G401 (cell line): ENCODE measurements at regions not wholly inside any gene's neighbourhood (a gene's known extent, or its start where the extent isn't known, plus 50 kb on each side); places are given as distances from the start of the nearest gene placed in this dataset.
"Not testable (repeated sequence)": the region's sequence is repeated elsewhere in the genome, so short reads cannot be mapped to it uniquely, and the experiment has no call there.

ENCODE experiments used
- DNase-seq: peaks from one replicate; pipeline ENCODE4 v3.0.0-alpha.2; 2015; ENCODE audit warnings: low spot score
- in situ Hi-C: cut with HindIII; loops from 2 replicates; pipeline ENCODE4 v1.10.0; 2016; ENCODE audit warnings: low sequenced_read_pairs, mixed read lengths

- no peak for DNase-seq
- in situ Hi-C loops, result no loop called here
These were observed 697.0 kb upstream of the ACVR2A start for GRCh38 chr2:147147802-147148201.

DNA sequence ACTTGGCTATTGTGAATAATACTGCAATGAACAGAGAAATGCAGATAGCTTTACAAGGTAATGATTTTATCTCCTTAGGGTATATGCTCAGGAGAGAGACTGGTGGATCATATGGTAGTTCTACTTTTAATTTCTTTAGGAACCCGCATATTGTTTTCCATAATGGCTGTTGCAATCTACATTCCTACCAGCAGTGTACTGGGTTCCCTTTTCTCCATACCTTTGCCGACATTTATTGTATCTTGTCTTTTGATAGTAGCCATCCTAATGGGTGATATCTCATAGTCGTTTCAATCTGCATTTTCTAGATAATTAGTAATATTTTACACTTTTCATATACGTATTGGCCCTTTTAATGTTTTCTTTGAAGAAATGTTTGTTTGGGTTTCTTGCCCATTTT, 702.9 kb upstream of the ACVR2A start:
- DNase-seq, result no peak
- in situ Hi-C loops, result no loop called here

DNA sequence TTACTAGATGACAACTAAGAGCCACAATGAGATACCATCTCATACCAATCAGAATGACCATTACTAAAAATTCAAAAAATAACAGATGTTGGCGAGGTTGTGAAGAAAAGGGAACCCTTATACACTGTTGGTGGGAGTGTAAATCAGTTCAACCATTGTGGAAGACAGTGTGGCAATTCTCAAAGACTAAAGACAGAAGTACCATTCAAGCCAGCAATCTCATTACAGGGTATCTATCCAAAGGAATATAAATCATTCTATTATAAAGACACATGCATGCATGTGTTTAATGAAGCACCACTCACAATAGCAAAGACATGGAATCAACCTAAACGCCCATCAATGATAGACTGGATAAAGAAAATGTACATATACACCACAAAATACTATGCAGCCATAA, 705.1 kb upstream of the ACVR2A start:
- DNase-seq, in situ Hi-C loops: not testable (repeated sequence)

- DNase-seq, result no peak
- in situ Hi-C loops, result no loop called here
These were observed 707.1 kb upstream of the ACVR2A start for GRCh38 chr2:147137711-147138110.

DNA sequence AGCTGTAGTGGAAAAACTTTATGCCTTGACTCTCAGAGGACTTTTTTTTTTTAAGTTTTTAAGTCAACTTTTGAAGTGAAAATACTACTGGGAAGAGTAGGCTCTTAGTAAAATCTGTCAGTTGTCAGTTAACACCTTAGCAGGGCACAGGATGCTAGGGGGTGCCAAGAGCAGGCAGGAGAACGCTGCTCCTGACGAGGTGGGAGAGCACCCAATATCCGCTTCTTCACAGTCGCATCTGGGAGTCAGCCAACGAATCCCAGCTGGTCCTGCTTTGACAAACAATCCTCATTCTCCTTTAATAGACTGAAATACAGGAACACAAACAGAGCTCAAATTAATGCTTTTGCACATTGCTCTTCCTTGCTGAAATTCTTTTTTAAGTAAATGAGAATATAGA, 709.5 kb upstream of the ACVR2A start:
- in situ Hi-C loops, result no loop called here
- DNase-seq, result peak; percentile 38

DNA sequence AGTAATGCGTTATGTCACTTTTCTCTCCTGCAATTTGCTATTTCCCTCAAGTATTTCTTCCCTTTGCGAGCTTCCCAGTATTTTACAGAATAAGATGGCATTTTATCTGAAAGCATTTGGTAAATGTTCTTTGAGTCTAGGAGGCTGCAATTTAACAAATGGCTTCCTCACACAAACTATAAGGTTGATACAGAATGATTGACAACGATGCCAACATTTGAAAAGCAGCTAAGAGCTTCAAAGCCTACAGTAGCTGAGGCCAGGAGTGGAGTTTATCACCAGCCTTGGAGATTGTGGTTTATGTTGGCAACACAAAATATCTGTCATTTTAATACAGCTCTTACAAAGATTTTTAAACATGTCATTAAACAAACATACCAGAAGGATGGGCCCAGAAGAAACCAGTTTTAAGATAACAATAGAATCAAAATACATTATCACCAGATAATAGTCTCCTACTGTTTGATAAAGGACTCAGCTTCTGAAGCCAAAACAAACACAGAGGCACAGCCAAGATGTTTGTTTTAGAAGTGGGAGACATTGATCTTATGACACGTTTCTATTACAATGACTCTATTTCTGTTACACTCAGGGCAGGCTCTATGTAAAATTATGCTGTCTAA, 711.4 kb upstream of the ACVR2A start:
- in situ Hi-C loops, result no loop called here
- DNase-seq, result no peak

DNA sequence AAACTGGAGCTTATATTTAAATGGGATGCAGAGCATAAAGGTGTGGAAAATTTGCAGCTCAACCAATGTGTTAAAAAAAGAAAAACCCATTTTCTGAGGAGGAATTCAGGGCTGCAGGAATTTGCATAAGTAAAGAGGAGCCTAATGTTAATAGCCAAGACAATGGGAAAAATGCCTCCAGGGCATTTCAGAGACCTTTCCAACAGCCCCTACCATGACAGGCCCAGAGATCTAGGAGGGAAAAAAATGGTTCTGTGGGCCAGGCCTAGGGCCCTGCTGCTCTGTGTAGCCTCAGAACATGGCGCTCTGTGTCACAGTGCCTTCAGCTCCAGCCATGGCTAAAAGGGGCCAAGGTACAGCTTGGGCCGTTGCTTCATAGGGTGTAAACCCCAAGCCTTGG, 719.7 kb upstream of the ACVR2A start:
- in situ Hi-C loops, result no loop called here
- DNase-seq, result no peak

DNA sequence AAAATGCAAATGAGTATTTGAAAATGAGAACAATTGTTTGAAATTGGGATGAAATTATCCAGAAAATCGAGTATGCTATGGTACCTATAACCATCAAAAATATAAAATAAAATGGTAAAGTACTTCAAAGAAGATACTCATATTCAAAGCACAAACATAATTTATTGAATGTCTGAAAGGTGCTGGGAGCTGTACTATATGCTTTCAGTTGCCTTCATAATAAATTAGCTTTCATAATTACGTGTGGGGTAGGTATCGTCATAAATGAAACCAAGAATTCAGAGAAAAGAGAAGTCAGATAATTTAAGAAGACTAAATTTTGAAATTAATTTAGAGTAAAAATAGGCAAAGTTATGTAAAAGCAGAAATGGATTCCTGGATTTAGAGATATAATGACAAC, 721.9 kb upstream of the ACVR2A start:
- DNase-seq, result no peak
- in situ Hi-C loops, result no loop called here

GRCh38 chr2:147110962-147111361, 733.9 kb upstream of the ACVR2A start:
- in situ Hi-C loops, result no loop called here
- no peak for DNase-seq

GRCh38 chr2:147110317-147110716, 734.5 kb upstream of the ACVR2A start:
- in situ Hi-C loops, result no loop called here
- no peak for DNase-seq

DNA sequence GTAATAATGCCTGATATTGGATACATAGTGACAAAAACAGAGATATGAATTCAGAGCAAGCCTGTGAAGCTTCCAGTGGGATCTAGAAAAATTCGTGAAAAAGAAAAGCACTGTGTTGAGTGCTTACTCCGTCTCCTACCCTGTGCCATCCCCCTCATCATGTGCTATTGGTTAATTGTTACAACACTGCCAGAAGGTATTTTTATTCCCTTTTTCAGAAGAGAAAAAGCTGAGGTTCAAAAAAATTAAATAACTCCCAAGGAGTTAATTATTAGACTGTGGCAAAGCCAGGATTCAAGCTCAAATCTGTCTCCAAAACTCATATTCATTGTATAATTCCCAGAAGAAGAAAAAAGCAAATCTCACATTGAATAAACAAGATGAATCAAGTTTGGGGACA, 735.5 kb upstream of the ACVR2A start:
- DNase-seq, result no peak
- in situ Hi-C loops, result no loop called here

DNA sequence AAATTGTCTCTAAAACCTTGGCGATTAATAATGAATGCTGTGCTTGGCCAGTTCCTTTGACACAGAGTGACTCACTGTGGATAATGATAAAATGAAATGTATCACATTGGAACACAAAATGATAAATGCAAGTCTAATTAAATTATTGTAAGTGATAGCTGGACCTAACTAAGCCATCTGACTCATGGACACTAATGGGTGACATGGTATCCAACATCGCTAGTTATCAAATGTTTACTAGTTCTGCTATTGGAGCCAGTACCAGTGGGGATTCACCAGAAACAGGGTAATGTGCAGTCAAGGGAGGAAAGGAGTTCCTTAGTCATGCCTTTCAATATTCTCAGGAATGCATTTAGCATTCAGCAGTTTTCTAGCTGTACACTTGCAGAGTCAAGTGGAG, 736.3 kb upstream of the ACVR2A start:
- in situ Hi-C loops, result no loop called here
- no peak for DNase-seq

GRCh38 chr2:147101941-147102790, 742.7 kb upstream of the ACVR2A start:
- DNase-seq, result no peak
- in situ Hi-C loops, result no loop called here

DNA sequence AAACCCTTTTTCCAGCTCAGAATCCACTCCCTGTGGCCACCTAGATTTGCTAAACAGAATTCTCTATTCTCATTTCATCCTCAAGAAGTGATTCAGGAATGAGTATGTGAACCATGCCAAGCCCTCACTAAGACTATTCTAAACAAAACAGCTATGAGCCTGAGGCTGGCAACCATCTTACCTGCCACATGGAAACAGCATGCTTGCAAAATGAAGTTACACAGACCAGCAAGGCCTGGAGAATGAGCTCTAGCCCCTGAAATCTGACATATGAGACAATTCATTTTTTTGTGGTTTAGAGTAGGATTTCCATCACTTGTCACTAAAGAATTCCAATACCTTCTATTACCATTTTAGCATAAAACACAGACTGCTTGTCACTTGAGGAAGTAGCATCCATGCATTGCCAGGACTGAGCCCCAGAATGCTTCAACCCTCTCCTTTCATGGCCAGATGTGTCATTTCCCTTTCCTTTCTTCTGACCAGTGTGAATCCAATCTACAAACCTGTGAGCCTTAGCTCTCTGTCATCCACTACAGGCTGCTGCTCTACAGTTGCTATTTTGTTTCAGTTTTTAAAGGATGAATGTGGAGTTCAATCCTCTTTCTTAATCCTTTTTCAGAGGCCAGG, 744.3 kb upstream of the ACVR2A start:
- in situ Hi-C loops, result no loop called here
- DNase-seq, result no peak

- DNase-seq, result no peak
These were observed 745.0 kb upstream of the ACVR2A start for GRCh38 chr2:147099845-147100244.

DNA sequence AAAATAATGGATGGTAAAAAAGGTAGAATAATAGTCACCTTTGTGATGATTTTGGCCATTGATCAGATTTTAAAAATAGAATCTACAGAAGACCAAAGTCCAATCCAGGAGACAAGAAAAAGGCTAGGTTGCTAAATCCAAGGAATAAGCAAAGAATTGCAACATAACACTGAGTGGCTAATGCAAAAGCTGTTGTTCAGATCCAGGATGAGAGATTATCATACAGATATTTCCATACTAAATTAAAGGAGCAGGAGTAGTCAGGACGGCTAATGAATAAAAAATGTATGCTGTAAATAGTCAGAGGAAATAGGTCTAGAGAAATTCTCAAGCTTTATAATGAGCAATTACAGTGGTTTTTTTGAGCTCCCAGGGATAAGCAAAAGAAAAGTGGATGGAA, 745.9 kb upstream of the ACVR2A start:
- no peak for DNase-seq
- in situ Hi-C loops, result no loop called here

More at GRCh38 chr2:147099845-147100244, 745.0 kb upstream of the ACVR2A start:
- in situ Hi-C loops, result no loop called here

- in situ Hi-C loops, result no loop called here
- DNase-seq, result no peak
These were observed 747.1 kb upstream of the ACVR2A start for GRCh38 chr2:147097747-147098146.

- DNase-seq, result no peak
- in situ Hi-C loops, result no loop called here
These were observed 748.2 kb upstream of the ACVR2A start for GRCh38 chr2:147096671-147097070.

- in situ Hi-C loops, result no loop called here
- DNase-seq, result no peak
These were observed 749.5 kb upstream of the ACVR2A start for GRCh38 chr2:147095376-147095775.

DNA sequence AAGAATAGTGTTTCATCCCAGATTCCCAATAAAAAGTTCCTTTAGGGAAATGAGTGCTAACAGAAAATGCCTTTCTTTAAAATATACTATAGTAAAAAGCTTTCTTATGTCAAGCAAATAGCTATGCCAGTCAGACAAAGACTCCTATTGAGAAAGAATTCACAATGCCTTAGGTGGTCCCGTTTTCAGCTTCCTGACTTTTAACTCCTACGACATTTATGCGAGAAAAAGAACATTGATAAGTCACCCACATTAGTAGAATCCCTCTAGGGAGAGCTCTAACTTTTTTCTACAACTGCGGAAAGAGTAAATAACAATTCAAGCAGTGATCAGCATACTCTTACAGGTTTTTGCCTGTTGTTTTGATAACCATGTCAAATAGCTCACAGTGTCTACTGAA, 750.8 kb upstream of the ACVR2A start:
- in situ Hi-C loops, result no loop called here
- DNase-seq, result no peak
